SIG-M5 (cell line): ENCODE measurements at regions not wholly inside any gene's neighbourhood (a gene's known extent, or its start where the extent isn't known, plus 50 kb on each side); places are given as distances from the start of the nearest gene placed in this dataset.
"Not testable (repeated sequence)": the region's sequence is repeated elsewhere in the genome, so short reads cannot be mapped to it uniquely, and the experiment has no call there.

ENCODE experiments used
- DNase-seq: peaks from one replicate; lab custom pipeline; 2025; lab: John Stamatoyannopoulos, UW

DNA sequence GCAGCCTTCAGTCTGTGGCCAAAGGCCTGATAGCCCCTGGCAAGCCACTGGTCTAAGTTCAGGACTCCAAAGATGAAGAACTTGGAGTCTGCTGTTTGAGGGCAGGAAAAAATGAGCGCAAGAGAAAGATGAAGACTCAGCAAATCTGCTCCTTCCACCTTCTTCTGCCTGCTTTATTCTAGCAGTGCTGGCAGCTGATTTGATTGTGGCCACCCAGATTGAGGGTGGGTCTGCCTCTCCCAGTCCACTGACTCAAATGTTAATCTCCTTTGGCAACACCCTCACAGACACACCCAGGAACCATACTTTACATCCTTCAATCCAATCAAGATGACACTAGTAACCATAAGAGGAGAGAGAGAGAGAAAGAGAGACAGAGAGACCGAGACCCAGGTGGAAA, 127.6 kb downstream of the UTP18 start:
- no peak for DNase-seq

DNA sequence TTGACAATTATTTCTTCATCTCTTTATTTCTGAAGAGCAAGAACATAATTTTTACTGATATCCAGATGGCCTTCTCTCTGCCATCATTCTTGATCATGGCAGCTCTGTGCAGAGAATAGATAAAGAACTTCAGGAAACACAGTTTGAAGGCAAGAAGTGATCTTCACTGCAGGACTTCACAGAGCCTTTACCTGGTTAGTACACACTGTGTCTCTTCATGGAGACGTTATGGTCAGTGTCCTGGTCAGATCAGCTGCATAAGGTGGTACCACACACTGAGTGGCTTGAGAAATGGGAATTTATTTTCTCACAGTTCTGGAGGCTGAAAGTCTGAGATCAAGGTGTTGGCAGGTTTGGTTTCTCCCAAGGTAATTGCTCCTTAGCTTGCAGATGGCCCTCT, 129.5 kb downstream of the UTP18 start:
- DNase-seq: no peak

DNA sequence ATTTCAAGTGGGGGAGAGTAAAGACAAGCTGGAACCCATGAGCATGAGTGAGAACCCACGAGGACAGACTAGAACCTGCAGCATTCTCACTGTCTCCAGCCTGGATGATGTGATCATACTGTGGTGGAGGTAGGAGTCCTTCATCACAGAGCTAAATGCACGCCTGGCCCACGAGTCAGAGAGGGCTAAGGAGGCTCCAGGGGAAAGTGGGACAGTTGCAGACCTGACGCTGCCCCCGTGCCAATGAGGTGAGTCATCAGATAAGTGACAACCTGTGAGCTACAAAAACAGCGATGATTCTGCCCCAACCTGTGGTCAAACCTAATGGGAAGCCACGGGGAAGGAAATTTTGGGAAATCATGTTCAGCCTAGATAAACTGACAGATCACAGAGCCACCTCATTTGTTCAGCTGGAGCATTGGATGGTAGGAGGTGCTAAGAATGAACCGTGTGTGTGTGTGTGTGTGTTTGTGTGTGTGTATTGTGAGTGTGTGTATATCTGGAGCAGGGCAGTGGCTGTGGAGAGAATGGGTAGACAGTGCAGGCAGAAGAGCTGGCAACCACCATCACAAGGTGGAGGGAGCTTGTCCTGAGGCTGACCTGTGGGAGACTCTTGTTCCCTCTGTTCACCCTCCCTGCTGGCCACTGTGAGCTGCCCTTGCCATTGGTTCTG, 131.8 kb downstream of the UTP18 start:
- DNase-seq: no peak

DNA sequence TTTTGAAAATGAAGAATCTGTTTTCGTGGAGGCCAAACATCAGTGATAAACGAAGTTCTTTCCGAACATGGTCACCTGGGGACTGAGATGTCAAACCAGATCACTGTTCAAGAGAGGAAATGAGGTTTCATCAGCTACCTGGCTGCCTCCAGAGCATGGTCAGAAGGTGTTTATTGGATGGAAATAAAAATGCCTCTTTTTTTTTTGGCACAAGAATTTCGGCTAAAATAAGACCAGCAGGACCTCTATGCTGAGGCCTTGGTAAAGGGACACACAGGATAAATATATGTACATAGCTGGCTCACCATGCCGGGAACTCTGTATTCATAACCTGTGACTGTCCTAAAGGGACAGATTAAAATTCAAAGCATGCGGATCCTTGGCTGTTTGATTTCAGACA, 135.3 kb downstream of the UTP18 start:
- no peak for DNase-seq

DNA sequence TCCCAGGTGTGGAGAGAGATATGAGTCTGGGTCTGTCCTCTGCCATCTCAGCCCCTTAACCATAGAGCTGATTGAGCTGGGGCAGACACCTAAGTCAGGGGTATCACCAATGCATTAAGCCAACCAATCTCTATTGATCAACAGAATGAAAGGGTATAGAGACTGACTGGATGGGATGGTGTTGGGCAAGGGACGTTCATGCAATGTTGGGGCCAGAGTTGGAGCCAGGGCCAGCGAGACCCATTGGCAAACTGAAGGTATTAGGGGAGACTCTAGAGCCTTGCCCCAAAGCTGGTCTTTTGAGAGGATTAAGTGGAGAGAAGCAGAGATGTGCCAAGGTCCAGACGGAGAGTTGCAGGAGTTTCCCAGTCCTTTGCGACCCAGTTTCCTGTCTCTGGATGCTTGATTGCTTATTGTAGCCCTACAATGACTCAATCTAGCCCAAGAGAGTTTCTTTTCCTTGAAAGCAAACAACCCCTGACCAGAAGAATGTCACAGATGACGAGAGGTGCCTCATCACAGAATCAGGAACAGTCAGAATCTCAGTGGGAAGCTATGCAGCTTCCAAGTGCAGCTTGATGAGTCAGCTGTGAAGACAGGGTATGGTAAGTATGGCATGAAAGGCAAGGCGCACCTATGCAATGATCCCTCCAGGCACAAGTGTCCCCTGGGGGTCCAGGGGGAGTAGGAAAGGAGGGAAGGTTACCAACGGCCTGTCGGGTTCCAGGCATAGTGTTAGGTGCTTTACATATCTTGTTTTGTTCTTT, 137.2 kb downstream of the UTP18 start:
- no peak for DNase-seq

GRCh38 chr17:51398128-51398525, 137.8 kb downstream of the UTP18 start:
- no peak for DNase-seq

- DNase-seq: no peak
Observed at GRCh38 chr17:51398687-51399086, 138.3 kb downstream of the UTP18 start.

DNA sequence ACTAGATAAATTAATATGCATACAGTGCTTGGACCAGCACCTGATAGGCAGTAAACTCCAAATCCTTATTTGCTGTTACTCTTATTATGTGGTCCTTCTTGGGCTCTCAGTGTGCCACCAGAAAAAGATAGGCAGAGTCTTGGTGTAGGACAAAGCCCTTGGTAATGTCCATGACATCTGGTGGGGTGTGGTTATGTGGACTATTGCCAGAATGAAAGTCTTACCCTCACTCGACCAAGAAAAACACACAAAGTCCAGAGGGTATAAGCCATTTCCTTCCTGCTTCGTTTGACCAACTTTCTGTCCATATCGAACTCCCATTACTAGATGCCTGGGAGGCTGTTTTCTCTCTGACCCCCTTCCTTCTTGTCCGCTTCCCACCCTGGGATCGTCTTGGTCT, 140.9 kb downstream of the UTP18 start:
- DNase-seq: no peak

DNA sequence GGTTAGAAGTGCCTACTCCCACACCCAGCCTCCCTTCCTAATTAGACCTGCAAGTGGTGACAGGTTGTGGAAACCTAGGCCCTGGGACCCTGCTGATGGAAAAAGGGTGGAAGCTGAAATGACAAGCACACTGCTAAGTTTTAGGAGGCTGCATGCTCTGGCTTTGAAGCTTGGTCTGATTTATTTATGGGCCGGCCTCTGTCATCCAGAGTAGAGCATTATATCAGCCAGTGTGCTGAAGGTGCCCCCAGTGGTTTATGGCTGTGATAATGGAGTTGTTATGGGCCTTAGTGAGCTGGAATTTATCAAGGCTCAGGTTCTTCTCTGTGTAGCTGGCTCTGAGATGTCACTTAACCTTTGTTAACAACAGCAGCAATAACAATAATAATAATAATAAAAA, 142.6 kb downstream of the UTP18 start:
- DNase-seq: no peak

DNA sequence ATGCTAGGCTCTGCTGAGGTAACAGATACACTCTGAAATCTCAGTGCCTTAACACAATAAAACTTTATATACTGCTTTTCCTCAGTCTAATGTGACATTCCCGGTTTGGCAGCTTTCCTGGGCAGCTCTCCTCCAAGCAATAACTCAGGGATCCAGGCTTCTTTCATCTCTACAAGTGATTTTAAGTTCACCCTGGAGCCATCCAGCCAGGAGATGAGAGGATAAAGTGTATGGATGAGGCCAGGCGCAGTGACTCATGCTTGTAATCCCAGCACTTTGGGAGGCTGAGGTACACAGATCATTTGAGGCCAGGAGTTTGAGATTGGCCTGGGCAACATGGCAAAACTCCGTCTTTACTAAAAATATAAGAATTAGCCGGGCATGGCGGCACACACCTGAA, 147.2 kb downstream of the UTP18 start:
- DNase-seq: no peak

GRCh38 chr17:51419476-51419875, 159.1 kb downstream of the UTP18 start:
- DNase-seq: no peak

DNA sequence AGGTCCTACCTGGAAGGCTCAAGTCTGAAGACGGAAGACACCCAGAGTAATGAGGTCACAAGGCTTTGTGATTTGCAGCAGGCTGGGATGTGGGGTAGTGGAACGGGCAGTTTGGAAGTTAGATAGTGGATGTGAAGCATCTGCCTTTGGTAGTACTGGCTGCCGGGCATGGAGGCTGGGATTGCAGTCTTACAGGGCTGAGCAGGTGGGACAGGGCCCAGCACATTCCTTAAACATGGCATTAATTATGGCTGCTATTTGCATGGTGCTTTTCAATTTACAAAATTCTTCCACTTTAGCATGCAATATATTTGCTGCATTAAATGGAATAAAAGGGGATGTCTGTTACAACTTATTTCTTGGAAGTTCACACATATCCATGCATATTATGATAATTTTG, 161.2 kb downstream of the UTP18 start:
- DNase-seq: no peak

- DNase-seq: no peak
Observed at GRCh38 chr17:51422634-51423033, 162.3 kb downstream of the UTP18 start.

DNA sequence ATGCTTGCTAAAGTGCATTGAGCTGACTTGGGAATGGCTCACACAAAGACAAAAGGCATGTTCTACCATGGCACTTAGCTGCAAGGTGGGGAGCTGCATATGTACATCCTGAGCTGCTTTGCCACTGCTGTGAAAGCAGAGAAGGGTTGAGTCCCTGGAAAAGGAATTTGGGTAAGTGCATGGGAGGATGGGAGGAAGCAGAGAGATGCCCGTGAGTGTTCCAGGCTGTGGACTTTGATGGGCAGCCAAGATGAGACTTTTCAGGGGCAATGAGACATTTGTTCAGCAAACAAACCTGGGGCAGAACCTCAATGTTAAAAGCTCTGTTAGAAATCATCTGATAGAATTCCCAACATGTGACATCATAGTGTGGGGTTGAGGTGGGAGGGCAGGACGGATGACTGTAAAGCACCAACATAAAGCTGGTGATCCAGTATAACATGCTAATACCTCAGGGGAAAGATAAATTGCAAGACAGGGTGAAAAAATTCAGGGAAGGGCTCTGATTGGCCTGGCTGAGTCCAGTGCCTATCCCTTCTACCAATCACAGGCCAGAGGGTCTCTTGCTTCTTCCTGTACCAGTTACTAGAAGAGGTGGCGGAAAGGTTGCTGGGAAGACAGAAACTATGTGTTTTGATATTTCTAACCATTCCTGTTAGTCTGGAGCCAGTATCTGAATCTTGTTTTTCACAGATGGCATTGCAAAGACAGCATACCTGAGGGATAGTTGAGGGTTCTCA, 163.2 kb downstream of the UTP18 start:
- DNase-seq: no peak

- no peak for DNase-seq
Observed at GRCh38 chr17:51425773-51426172, 165.4 kb downstream of the UTP18 start.

GRCh38 chr17:51427323-51427811, 167.0 kb downstream of the UTP18 start:
- no peak for DNase-seq

- no peak for DNase-seq
Observed at GRCh38 chr17:51427856-51428255, 167.5 kb downstream of the UTP18 start.

- DNase-seq: no peak
Observed at GRCh38 chr17:51428668-51429495, 168.5 kb downstream of the UTP18 start.

DNA sequence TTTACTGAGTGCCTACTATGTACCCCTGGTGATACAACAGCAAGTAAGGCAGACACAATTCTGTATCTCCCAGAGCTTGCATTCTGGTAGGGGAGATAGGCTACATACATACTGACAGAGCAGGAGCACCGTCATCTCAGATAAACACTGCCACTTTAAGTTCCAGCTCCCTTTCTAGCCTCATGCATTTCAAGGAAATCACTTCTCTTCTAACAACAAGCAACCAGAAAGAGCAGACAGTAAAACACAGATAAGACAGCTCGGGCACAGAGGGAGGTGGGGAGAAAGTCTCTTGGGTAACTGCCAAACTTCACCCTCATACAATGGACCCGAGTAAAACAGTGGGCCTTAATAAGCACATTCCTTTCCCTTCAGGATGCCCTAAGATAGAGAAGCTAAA, 169.6 kb downstream of the UTP18 start:
- DNase-seq: not testable (repeated sequence)

DNA sequence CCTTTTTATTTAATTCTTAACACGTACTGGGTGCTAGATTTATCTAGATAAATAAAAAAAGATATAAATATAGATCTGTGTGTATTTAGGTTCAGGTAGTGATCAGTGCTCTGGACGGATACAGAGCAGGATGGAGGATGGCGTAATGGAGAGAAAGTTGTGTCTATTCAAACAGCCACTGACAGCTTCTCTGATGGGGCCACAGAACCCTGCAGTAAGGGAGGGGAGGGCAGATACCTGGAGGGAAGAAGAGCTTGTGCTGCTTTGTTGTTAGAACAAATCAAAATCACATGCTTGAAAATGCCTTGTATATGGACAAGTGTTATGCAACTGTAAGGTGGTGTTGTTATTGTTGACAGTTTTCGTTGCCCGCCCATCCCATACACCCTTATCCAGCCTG, 170.2 kb downstream of the UTP18 start:
- no peak for DNase-seq

DNA sequence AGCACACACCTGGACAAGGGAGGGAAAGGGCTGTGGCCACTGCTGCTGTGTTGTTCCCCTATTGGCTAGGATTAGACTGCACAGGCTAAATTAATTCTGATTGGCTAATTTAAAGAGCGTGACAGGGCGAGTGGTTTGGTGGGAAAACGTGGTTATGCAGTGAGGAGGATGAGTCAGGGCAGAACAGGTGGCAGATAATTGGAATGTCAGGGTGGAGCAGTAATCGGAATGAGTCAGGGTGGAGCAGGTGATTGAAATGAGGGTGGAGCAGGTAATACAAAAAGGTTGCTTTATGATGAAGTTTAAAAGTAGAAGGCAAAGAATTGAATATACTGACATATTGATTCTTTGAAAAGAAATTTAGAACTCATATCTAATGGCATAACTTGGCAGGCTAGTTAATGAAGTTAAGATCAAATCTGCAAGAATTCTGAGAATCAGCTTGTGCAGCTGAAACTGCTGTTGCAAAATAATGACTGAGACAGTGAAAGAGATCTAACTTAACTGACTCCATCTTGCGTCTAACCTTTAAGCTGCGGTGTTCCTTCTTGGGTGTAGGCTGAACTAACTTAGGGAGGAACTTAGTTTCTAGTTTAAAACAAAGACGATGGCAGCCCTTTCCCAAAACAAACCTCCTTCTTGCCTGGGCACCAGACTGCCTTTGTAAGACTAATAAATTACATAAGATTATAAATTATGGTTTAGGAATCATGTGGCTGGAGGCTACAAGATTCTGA, 174.3 kb downstream of the UTP18 start:
- no peak for DNase-seq
